ENCODE measurements at regions not wholly inside any gene's neighbourhood (a gene's known extent, or its start where the extent isn't known, plus 50 kb on each side); places are given as distances from the start of the nearest gene placed in this dataset.

DNA sequence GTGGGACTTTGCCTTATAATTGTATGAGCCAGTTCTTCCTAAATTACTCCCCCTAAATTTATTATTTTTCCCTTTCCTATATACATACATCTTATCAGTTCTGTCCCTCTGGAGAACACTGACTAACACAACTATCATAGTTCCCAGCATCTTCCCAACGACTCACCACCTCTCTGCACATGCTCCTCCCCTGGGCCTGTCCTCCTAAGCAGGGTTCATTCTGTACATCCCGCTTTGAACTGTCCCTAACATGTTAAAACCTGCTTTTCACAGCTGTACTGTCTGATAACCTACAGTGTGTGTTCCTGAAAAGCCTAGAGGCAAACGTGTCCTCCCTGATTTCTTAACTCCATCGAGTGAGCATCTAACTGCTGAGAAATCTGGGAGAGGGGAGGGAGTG lies 141.7 kb downstream of the EFNB2 start:
- no peak overlapping the region for H3K4me3 ChIP-seq
- DNase-seq (ENCODE audit: low read depth, low spot score), result no peak
- no peaks in the 10 kb centered on the region for H3K9me3 ChIP-seq (ENCODE audit: low read depth, low read length)
- TF ChIP-seq POLR2AphosphoS5 (IDR thresholded peaks at IDR 0.05; ENCODE audit: borderline replicate concordance, low read depth, low read length) (no peak), FOXP2 (optimal IDR thresholded peaks at IDR 0.05; ENCODE audit: control extremely low read depth, extremely low read length, insufficient read depth) (no peak), EZH2 (IDR thresholded peaks at IDR 0.05) (no peak)
- no peaks in the 10 kb centered on the region for H3K36me3 ChIP-seq (ENCODE audit: insufficient read depth, low read length)
- H3K9ac ChIP-seq (ENCODE audit: insufficient read length), result no peak overlapping the region
- H3K27ac ChIP-seq, result no peak overlapping the region

DNA sequence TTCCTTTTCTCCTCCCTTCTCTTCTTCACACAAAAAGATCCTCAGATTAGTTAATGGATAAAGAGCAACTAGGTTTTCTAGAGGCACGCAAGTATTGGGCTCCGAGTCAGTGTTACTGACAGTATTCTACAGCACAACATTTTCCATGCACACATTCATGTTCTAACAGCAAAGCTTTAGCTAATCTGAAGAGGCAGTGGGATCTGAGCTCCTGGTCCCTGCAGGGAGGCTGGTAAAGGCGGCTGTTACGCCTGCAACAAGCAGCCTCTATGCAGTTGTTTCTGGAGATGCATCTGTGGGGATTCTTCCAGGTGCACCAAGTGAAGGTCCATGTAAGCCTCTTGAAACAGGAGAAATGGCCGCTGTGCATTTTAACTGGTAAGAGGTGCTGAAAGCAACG lies 143.8 kb downstream of the EFNB2 start:
- no peak overlapping the region for H3K9ac ChIP-seq (ENCODE audit: insufficient read length)
- DNase-seq (ENCODE audit: low read depth, low spot score), result no peak
- no peak overlapping the region for H3K27ac ChIP-seq
- no peak overlapping the region for H3K4me3 ChIP-seq
- TF ChIP-seq FOXP2 (optimal IDR thresholded peaks at IDR 0.05; ENCODE audit: control extremely low read depth, extremely low read length, insufficient read depth) (no peak), EZH2 (IDR thresholded peaks at IDR 0.05) (no peak), POLR2AphosphoS5 (IDR thresholded peaks at IDR 0.05; ENCODE audit: borderline replicate concordance, low read depth, low read length) (no peak)
- H3K9me3 ChIP-seq (ENCODE audit: low read depth, low read length), result no peaks in the 10 kb centered on the region
- no peaks in the 10 kb centered on the region for H3K36me3 ChIP-seq (ENCODE audit: insufficient read depth, low read length)

DNA sequence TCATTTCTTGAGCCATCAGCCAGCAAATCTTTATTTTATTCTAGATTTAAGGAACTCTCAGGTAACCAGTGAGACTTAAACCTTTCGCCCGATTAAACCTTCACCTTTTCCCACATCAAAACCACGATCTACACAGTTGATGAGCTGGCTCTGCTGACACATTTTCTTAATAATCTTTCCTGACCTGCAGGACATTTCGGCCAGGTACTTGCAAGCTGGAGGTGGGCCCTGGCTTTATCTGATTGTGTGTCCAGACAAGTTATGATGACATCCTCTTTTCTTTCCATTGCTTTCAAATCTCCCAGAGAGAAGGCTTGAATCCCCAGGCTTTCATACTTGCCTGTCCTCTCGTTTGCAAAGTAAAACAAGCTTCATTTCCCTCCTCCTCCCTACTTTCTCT lies 144.2 kb downstream of the EFNB2 start:
- no peak for DNase-seq (ENCODE audit: low read depth, low spot score)
- no peak overlapping the region for H3K27ac ChIP-seq
- H3K9ac ChIP-seq (ENCODE audit: insufficient read length), result no peak overlapping the region
- no peak overlapping the region for H3K4me3 ChIP-seq
- H3K9me3 ChIP-seq (ENCODE audit: low read depth, low read length), result no peaks in the 10 kb centered on the region
- H3K36me3 ChIP-seq (ENCODE audit: insufficient read depth, low read length), result no peaks in the 10 kb centered on the region
- no peak for TF ChIP-seq EZH2 (IDR thresholded peaks at IDR 0.05)

DNA sequence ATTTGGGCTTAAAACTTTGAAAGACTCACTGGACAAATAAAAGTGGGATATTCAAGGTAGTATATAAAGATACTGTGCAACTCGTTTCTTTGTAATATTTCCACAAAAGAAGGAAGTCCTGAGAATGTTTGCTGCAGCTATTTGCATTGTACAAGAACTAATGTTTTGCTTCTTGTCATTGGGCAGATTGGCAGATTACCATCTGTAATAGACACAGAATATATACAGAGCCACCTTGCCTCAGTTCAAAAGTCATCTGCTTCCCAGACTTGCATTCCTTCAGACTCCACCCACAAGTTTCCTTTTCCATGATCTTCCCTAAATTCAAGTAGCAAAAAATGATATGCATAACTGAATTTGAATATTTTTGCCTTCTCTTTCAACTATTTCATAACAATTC lies 145.1 kb downstream of the EFNB2 start:
- H3K36me3 ChIP-seq (ENCODE audit: insufficient read depth, low read length), result no peaks in the 10 kb centered on the region
- no peak overlapping the region for H3K9ac ChIP-seq (ENCODE audit: insufficient read length)
- H3K27ac ChIP-seq, result no peak overlapping the region
- TF ChIP-seq FOXP2 (optimal IDR thresholded peaks at IDR 0.05; ENCODE audit: control extremely low read depth, extremely low read length, insufficient read depth) (no peak), POLR2AphosphoS5 (IDR thresholded peaks at IDR 0.05; ENCODE audit: borderline replicate concordance, low read depth, low read length) (no peak), EZH2 (IDR thresholded peaks at IDR 0.05) (no peak)
- no peak for DNase-seq (ENCODE audit: low read depth, low spot score)
- no peaks in the 10 kb centered on the region for H3K9me3 ChIP-seq (ENCODE audit: low read depth, low read length)
- no peak overlapping the region for H3K4me3 ChIP-seq

DNA sequence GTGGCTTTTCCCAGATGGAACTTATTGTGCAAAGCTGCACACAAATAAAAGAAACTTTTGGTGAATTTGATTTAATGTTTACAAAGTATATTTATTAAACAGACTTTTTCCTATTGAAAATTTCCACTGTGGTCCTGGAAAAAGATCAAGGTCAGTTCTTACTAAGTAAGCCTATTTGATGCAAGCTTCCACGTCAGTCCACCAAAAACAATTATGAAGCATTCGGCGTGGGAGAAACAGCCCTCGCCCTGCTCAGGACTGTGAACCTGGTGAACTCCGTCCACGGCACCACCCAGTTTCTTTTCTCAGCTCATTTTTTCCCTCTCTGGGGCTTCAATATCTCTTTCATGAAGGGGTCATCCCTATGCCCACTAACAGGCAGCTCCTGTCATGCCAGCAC lies 149.8 kb downstream of the EFNB2 start:
- Histone ChIP-seq H3K36me3 (ENCODE audit: insufficient read depth, low read length) (no peaks in the 10 kb centered on the region), H3K9ac (ENCODE audit: insufficient read length) (no peak overlapping the region), H3K4me3 (no peak overlapping the region), H3K9me3 (ENCODE audit: low read depth, low read length) (no peaks in the 10 kb centered on the region), H3K27ac (no peak overlapping the region)
- no peak for DNase-seq (ENCODE audit: low read depth, low spot score)
- TF ChIP-seq POLR2AphosphoS5 (IDR thresholded peaks at IDR 0.05; ENCODE audit: borderline replicate concordance, low read depth, low read length) (no peak), FOXP2 (optimal IDR thresholded peaks at IDR 0.05; ENCODE audit: control extremely low read depth, extremely low read length, insufficient read depth) (no peak), EZH2 (IDR thresholded peaks at IDR 0.05) (no peak)

DNA sequence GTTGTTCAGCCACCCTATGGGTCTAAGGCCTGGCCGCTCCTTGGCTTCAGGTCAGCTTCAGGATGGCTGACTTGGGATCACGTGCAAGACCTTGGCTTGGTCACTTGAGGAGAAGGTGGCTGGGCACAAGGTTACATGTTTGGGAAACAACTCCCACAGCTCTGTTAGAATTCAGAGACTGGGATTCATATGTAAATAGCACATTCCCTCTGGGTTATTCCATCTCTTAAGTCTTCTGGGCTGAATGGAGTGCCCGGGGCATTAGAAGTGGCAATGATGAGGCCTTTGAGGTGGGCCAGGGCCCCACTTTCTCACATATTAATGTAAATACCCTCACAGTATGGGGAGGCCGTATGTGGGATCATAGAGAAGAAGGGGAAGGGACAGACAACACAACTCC lies 150.9 kb downstream of the EFNB2 start:
- TF ChIP-seq FOXP2 (optimal IDR thresholded peaks at IDR 0.05; ENCODE audit: control extremely low read depth, extremely low read length, insufficient read depth) (no peak), POLR2AphosphoS5 (IDR thresholded peaks at IDR 0.05; ENCODE audit: borderline replicate concordance, low read depth, low read length) (no peak), EZH2 (IDR thresholded peaks at IDR 0.05) (no peak)
- Histone ChIP-seq H3K36me3 (ENCODE audit: insufficient read depth, low read length) (no peaks in the 10 kb centered on the region), H3K4me3 (no peak overlapping the region), H3K9ac (ENCODE audit: insufficient read length) (no peak overlapping the region), H3K27ac (no peak overlapping the region), H3K9me3 (ENCODE audit: low read depth, low read length) (no peaks in the 10 kb centered on the region)
- no peak for DNase-seq (ENCODE audit: low read depth, low spot score)

DNA sequence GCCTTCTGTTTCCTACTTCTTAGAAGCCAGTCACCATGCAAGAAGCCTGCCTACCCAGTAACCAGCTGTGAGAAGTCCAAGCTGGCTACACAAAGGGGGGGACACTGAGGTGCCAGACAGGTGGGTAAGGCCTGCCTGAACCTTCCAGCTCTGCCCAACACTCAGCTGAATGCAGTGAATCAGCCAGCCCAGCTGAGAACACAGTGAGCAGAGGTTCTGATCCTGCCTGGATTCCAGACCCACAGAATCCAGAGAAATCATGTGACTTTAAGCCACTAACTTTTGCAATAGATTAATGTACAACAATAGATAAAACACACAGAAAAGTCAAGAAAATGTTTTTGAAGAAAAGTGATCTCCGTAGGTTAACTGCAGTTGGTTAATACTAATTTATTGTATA lies 151.7 kb downstream of the EFNB2 start:
- H3K9me3 ChIP-seq (ENCODE audit: low read depth, low read length), result no peaks in the 10 kb centered on the region
- no peak for DNase-seq (ENCODE audit: low read depth, low spot score)
- no peak overlapping the region for H3K27ac ChIP-seq
- H3K4me3 ChIP-seq, result no peak overlapping the region
- H3K9ac ChIP-seq (ENCODE audit: insufficient read length), result no peak overlapping the region
- no peaks in the 10 kb centered on the region for H3K36me3 ChIP-seq (ENCODE audit: insufficient read depth, low read length)
- TF ChIP-seq FOXP2 (optimal IDR thresholded peaks at IDR 0.05; ENCODE audit: control extremely low read depth, extremely low read length, insufficient read depth) (no peak), POLR2AphosphoS5 (IDR thresholded peaks at IDR 0.05; ENCODE audit: borderline replicate concordance, low read depth, low read length) (no peak), EZH2 (IDR thresholded peaks at IDR 0.05) (no peak)

DNA sequence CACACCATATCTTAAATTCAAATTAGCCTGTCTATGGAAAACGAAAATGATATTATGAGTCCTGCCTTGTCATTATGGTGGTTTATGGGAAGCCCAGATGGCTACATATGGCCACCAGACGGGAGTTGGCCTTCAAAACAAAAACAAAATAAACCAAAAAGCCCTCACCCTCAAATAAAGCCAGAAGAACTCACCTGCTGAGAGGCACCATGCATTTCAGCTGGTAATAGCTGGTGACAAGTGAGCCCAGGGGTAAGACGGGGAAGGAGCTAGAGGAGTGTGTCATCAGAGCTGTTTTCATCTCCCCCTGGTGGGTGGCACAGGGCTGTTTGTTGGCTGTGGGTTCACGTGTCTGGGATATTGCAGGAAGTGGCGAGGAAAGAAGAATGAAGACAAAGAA lies 152.9 kb downstream of the EFNB2 start:
- TF ChIP-seq POLR2AphosphoS5 (IDR thresholded peaks at IDR 0.05; ENCODE audit: borderline replicate concordance, low read depth, low read length), result no peak
- H3K4me3 ChIP-seq, result no peak overlapping the region
- H3K36me3 ChIP-seq (ENCODE audit: insufficient read depth, low read length), result no peaks in the 10 kb centered on the region
- no peak overlapping the region for H3K27ac ChIP-seq
- no peaks in the 10 kb centered on the region for H3K9me3 ChIP-seq (ENCODE audit: low read depth, low read length)
- no peak for DNase-seq (ENCODE audit: low read depth, low spot score)
- H3K9ac ChIP-seq (ENCODE audit: insufficient read length), result no peak overlapping the region

DNA sequence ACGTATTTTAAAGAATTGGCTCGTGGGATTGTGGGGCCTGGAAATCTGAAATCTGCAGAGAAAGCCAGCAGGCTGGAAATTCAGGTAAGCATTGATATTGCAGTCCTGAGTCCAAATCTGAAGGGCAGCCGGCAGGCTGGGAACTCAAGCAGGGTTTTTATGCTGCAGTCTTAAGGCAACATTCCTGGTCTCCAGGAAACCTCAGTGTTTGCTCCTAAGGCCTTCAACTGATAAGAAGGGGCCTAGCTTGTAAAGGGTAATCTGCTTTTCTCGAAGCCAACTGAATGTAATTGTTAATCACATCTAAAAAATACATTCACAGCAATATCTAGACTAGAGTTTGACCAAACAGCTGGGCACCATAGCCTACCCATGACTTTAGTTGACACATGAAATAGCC lies 154.4 kb downstream of the EFNB2 start:
- Histone ChIP-seq H3K36me3 (ENCODE audit: insufficient read depth, low read length) (no peaks in the 10 kb centered on the region), H3K27ac (no peak overlapping the region), H3K9ac (ENCODE audit: insufficient read length) (no peak overlapping the region), H3K9me3 (ENCODE audit: low read depth, low read length) (no peaks in the 10 kb centered on the region), H3K4me3 (no peak overlapping the region)
- DNase-seq (ENCODE audit: low read depth, low spot score), result no peak
- TF ChIP-seq POLR2AphosphoS5 (IDR thresholded peaks at IDR 0.05; ENCODE audit: borderline replicate concordance, low read depth, low read length) (no peak), FOXP2 (optimal IDR thresholded peaks at IDR 0.05; ENCODE audit: control extremely low read depth, extremely low read length, insufficient read depth) (no peak)

Data from SK-N-MC (cell line).